Erythroblast (primary cell): ENCODE measurements at regions not wholly inside any gene's neighbourhood (a gene's known extent, or its start where the extent isn't known, plus 50 kb on each side); places are given as distances from the start of the nearest gene placed in this dataset.

Experiments
- GATA1 ChIP-seq: IDR thresholded peaks from 2 replicates; pipeline ENCODE4 v1.6.1; 2011; ENCODE audit warnings: low read depth, mild to moderate bottlenecking, control low read depth, low read length, moderate library complexity
- POLR2A ChIP-seq: IDR thresholded peaks from 2 replicates; pipeline ENCODE4 v1.6.1; 2011; ENCODE audit warnings: mild to moderate bottlenecking, low read length

DNA sequence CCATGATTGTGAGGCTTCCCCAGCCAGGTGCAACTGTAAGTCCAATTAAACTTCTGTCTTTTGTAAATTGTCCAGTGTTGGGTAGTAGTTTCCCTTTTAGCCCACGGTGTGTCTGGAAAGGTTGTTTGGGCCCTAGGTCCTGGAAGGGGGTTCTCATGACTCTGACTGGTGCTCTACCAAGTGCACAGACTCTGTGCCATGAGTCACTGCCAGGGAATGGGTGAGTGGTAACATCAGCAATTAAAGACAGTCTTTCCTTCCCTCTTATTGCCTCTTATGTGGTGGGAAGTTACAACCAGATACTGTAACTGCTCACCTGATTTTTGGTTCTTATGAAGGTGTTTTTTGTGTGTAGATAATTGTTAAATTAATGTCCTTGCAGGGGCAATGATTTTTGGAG, 141.2 kb downstream of the PRDM9 start:
- TF ChIP-seq POLR2A (no peak), GATA1 (no peak)
